ENCODE measurements at regions not wholly inside any gene's neighbourhood (a gene's known extent, or its start where the extent isn't known, plus 50 kb on each side); places are given as distances from the start of the nearest gene placed in this dataset.
A peak's percentile ranks its signal among the peaks of the same experiment; 100 is the strongest.
"Not testable (repeated sequence)": the region's sequence is repeated elsewhere in the genome, so short reads cannot be mapped to it uniquely, and the experiment has no call there.

DNA sequence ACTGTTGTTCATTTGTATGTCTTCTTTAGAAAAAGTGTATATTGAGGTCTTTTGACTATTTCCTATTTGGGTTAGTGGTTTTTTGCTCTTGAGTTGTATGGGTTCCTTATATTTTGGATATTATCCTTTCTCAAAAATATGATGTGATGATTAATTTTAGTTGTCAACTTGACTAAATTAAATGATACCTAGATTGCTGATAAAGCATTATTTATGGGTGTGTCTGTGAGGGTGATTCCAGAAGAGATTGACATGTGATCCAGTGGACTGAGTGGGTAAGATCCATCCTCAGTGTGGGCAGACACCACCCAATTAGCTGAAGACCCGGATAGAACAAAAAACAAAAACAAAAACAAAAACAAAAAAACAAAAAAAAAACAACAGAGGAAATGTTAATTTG is 115.1 kb upstream of the KIF2A start:
- no peak overlapping the region for H3K4me3 ChIP-seq (ENCODE audit: low read depth, low read length)
- no peak for TF ChIP-seq CTCF (IDR thresholded peaks at IDR 0.05; ENCODE audit: low read depth, low read length)
- TF ChIP-seq, protein P1, sequence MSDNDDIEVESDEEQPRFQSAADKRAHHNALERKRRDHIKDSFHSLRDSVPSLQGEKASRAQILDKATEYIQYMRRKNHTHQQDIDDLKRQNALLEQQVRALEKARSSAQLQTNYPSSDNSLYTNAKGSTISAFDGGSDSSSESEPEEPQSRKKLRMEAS (IDR thresholded peaks at IDR 0.05; ENCODE audit: low read depth, low read length) = no peak
- no peak for TF ChIP-seq MYC (IDR thresholded peaks at IDR 0.05; ENCODE audit: low read depth, low read length)
- no peak for TF ChIP-seq POLR2A (IDR thresholded peaks at IDR 0.05; ENCODE audit: extremely low read depth, insufficient read length)
- DNase-seq (ENCODE audit: low read depth) = no peak

DNA sequence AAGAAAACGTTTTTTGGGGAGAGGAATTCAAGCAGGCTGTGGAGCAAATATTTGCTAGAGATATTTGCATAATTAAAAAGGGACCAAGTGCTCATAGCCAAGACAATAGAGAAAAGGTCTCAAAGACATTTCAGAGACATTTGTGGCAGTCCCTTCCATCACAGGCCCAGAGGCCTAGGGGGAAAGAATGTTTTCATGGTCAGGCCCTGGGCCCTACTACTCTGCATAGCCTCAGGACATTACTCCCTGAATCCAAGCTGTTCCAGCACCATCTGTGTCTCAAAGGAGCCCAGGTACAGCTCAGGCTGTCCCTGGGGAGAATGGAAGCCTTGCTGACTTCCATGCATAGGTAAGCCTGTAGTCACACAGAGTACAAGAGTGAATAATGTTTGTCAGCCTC is 113.0 kb upstream of the KIF2A start:
- H3K4me3 ChIP-seq (ENCODE audit: low read depth, low read length) = no peak overlapping the region
- DNase-seq (ENCODE audit: low read depth) = no peak
- TF ChIP-seq CTCF (IDR thresholded peaks at IDR 0.05; ENCODE audit: low read depth, low read length) = no peak

DNA sequence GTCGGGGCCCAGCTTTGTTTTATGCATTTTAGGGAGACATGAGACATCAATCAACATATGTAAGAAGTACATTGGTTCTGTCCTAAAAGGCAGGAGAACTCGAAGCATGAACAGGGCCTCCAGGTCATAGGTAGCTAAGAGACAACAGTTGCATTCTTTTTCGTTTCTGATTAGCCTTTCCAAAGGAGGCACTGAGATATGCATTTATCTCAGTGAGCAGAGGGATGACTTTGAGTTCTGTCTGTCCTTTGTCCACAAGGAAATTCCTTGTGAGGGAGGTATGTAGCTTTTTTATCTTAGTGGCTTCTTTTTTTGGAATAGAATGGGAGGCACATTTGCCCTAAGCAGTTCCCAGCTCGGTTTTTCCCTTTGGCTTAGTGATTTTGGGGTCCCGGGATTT is 109.5 kb upstream of the KIF2A start:
- DNase-seq (ENCODE audit: low read depth); H3K4me3 ChIP-seq (ENCODE audit: low read depth, low read length): not testable (repeated sequence)

GRCh38 chr5:62197697-62198096 is 108.3 kb upstream of the KIF2A start:
- TF ChIP-seq CTCF (IDR thresholded peaks at IDR 0.05; ENCODE audit: low read depth, low read length) (no peak), MYC (IDR thresholded peaks at IDR 0.05; ENCODE audit: low read depth, low read length) (no peak), POLR2A (IDR thresholded peaks at IDR 0.05; ENCODE audit: extremely low read depth, insufficient read length) (no peak)
- TF ChIP-seq, protein P1 (IDR thresholded peaks at IDR 0.05; ENCODE audit: low read depth, low read length) = no peak
- H3K4me3 ChIP-seq (ENCODE audit: low read depth, low read length) = no peak overlapping the region
- DNase-seq (ENCODE audit: low read depth) = no peak

DNA sequence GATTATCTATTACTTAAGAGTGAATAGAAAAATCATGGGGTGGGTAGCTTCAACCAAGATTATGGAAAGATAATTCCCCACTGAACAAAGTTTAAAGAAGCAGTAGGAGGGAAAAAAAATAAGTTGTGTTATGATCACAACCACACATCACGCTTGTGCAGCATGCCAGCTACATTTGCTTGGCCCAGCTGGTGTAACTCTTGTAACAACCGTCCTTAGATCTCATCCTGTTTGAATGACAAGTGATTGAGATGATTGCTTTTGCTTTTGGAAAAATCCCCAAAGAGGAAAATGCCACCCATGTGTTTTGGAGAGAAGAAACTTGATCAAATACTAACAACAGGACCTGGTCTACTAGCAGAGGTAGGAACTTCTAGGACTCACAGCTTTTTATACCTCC is 107.6 kb upstream of the KIF2A start:
- TF ChIP-seq MYC (IDR thresholded peaks at IDR 0.05; ENCODE audit: low read depth, low read length) = no peak
- TF ChIP-seq POLR2A (IDR thresholded peaks at IDR 0.05; ENCODE audit: extremely low read depth, insufficient read length) = no peak
- TF ChIP-seq, protein P1 (IDR thresholded peaks at IDR 0.05; ENCODE audit: low read depth, low read length) = no peak
- TF ChIP-seq CTCF (IDR thresholded peaks at IDR 0.05; ENCODE audit: low read depth, low read length) = no peak
- H3K4me3 ChIP-seq (ENCODE audit: low read depth, low read length) = no peak overlapping the region
- DNase-seq (ENCODE audit: low read depth) = no peak

GRCh38 chr5:62199792-62200716 is 106.0 kb upstream of the KIF2A start:
- DNase-seq (ENCODE audit: low read depth) = peak; percentile 31
- TF ChIP-seq CTCF (IDR thresholded peaks at IDR 0.05; ENCODE audit: low read depth, low read length) (no peak), MYC (IDR thresholded peaks at IDR 0.05; ENCODE audit: low read depth, low read length) (peak; percentile 64), POLR2A (IDR thresholded peaks at IDR 0.05; ENCODE audit: extremely low read depth, insufficient read length) (no peak)
- TF ChIP-seq, protein P1 (IDR thresholded peaks at IDR 0.05; ENCODE audit: low read depth, low read length) = peak; percentile 95
- H3K4me3 ChIP-seq (ENCODE audit: low read depth, low read length) = no peak overlapping the region

Data from NB4 (cell line).